ENCODE measurements at regions not wholly inside any gene's neighbourhood (a gene's known extent, or its start where the extent isn't known, plus 50 kb on each side); places are given as distances from the start of the nearest gene placed in this dataset.

DNA sequence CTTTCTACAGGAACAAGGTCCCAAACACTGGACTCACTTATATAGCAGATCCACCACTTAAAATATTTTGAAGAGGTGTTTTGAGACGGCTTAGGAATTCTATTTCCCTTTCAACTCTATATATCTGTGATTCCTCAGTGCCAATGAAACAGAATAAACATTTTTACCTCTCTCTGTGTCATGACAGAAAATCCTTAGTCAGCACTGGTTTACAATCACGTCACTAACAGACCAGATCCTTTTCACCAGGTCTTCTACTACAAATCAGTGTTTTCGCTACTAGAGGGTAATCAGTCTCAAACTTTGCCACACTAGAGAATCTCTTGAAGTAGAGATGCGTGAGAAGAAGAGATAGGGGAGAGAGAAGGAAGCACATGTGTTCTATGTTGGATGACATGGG, 325.6 kb downstream of the SS18 start:
- no peaks in the 10 kb centered on the region for H3K27me3 ChIP-seq (ENCODE audit: control insufficient read depth, insufficient read depth, low read length)
- no peaks in the 10 kb centered on the region for H3K4me1 ChIP-seq (ENCODE audit: control insufficient read depth, extremely low read depth, insufficient read depth, low read length)
- TF ChIP-seq EZH2 (IDR thresholded peaks at IDR 0.05; ENCODE audit: low read length, missing control alignments) (no peak), CTCF (conservative IDR thresholded peaks at IDR 0.05 in 1 of 2, IDR thresholded peaks at IDR 0.05 in 1 of 2; ENCODE audit: low read depth in 1 of 2, low read length in 2 of 2) (no peak)
- no peak overlapping the region for H3K27ac ChIP-seq (ENCODE audit: insufficient read depth, low read length)
- H3K9ac ChIP-seq (ENCODE audit: insufficient read depth, low read length) = no peak overlapping the region
- DNase-seq (ENCODE audit: low read depth in 2 of 2) = no peak
- H3K79me2 ChIP-seq (ENCODE audit: control insufficient read depth, insufficient read depth, low read length) = no peaks in the 10 kb centered on the region
- H4K20me1 ChIP-seq (ENCODE audit: control insufficient read depth, extremely low read depth, insufficient read depth, low read length) = no peaks in the 10 kb centered on the region
- H3K4me2 ChIP-seq (ENCODE audit: extremely low read depth, insufficient read depth, low read length) = no peak overlapping the region
- H3K4me3 ChIP-seq (replicated peaks in 1 of 4; ENCODE audit: control extremely low read depth in 1 of 4, insufficient read depth in 1 of 4, low read depth in 3 of 4, low read length in 4 of 4) = no peak overlapping the region
- no peaks in the 10 kb centered on the region for H3K9me3 ChIP-seq (ENCODE audit: control insufficient read depth, insufficient read depth, low read depth, low read length)
- H2AFZ ChIP-seq (ENCODE audit: low read length) = no peak overlapping the region
- no peaks in the 10 kb centered on the region for H3K36me3 ChIP-seq (ENCODE audit: control insufficient read depth, insufficient read depth, low read length)

DNA sequence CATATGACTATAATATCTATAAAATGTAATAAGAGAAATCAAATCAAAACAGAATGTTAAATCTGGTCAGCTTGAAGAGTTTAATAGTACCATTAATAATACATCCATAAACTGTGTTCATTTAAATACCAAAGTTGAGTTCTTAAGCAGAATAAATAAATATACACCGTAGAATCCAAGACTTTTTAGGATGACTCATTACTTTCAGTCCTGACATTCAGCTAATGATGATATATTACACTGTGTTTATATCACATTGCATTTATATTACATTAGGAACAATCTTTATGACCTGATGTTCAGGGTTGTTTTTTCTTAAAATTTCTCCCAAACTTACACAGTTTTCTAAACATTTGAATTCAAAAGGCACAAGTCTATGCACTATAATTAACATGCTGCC, 331.3 kb downstream of the SS18 start:
- peak; percentile 62 to 67 for DNase-seq (ENCODE audit: low read depth in 2 of 2)
- Histone ChIP-seq H3K36me3 (ENCODE audit: control insufficient read depth, insufficient read depth, low read length) (no peaks in the 10 kb centered on the region), H4K20me1 (ENCODE audit: control insufficient read depth, extremely low read depth, insufficient read depth, low read length) (no peaks in the 10 kb centered on the region), H3K4me3 (replicated peaks in 1 of 4; ENCODE audit: control extremely low read depth in 1 of 4, insufficient read depth in 1 of 4, low read depth in 3 of 4, low read length in 4 of 4) (no peak overlapping the region), H3K27ac (ENCODE audit: insufficient read depth, low read length) (no peak overlapping the region), H3K9ac (ENCODE audit: insufficient read depth, low read length) (no peak overlapping the region), H3K79me2 (ENCODE audit: control insufficient read depth, insufficient read depth, low read length) (no peaks in the 10 kb centered on the region), H3K9me3 (ENCODE audit: control insufficient read depth, insufficient read depth, low read depth, low read length) (no peaks in the 10 kb centered on the region), H3K27me3 (ENCODE audit: control insufficient read depth, insufficient read depth, low read length) (no peaks in the 10 kb centered on the region), H2AFZ (ENCODE audit: low read length) (no peak overlapping the region), H3K4me2 (ENCODE audit: extremely low read depth, insufficient read depth, low read length) (no peak overlapping the region), H3K4me1 (ENCODE audit: control insufficient read depth, extremely low read depth, insufficient read depth, low read length) (no peaks in the 10 kb centered on the region)
- no peak for TF ChIP-seq CTCF (conservative IDR thresholded peaks at IDR 0.05 in 1 of 2, IDR thresholded peaks at IDR 0.05 in 1 of 2; ENCODE audit: low read depth in 1 of 2, low read length in 2 of 2)
- no peak for TF ChIP-seq EZH2 (IDR thresholded peaks at IDR 0.05; ENCODE audit: low read length, missing control alignments)

GRCh38 chr18:25743646-25744151, 346.7 kb downstream of the SS18 start:
- no peak for DNase-seq (ENCODE audit: low read depth in 2 of 2)
- no peaks in the 10 kb centered on the region for H3K9me3 ChIP-seq (ENCODE audit: control insufficient read depth, insufficient read depth, low read depth, low read length)
- H4K20me1 ChIP-seq (ENCODE audit: control insufficient read depth, extremely low read depth, insufficient read depth, low read length) = no peaks in the 10 kb centered on the region
- no peaks in the 10 kb centered on the region for H3K79me2 ChIP-seq (ENCODE audit: control insufficient read depth, insufficient read depth, low read length)
- H2AFZ ChIP-seq (ENCODE audit: low read length) = no peak overlapping the region
- H3K4me3 ChIP-seq (replicated peaks in 1 of 4; ENCODE audit: control extremely low read depth in 1 of 4, insufficient read depth in 1 of 4, low read depth in 3 of 4, low read length in 4 of 4) = no peak overlapping the region
- no peak for TF ChIP-seq EZH2 (IDR thresholded peaks at IDR 0.05; ENCODE audit: low read length, missing control alignments)
- TF ChIP-seq CTCF (conservative IDR thresholded peaks at IDR 0.05 in 1 of 2, IDR thresholded peaks at IDR 0.05 in 1 of 2; ENCODE audit: low read depth in 1 of 2, low read length in 2 of 2) = no peak
- no peak overlapping the region for H3K4me2 ChIP-seq (ENCODE audit: extremely low read depth, insufficient read depth, low read length)
- H3K4me1 ChIP-seq (ENCODE audit: control insufficient read depth, extremely low read depth, insufficient read depth, low read length) = no peaks in the 10 kb centered on the region
- H3K36me3 ChIP-seq (ENCODE audit: control insufficient read depth, insufficient read depth, low read length) = no peaks in the 10 kb centered on the region
- H3K27me3 ChIP-seq (ENCODE audit: control insufficient read depth, insufficient read depth, low read length) = no peaks in the 10 kb centered on the region
- no peak overlapping the region for H3K9ac ChIP-seq (ENCODE audit: insufficient read depth, low read length)
- H3K27ac ChIP-seq (ENCODE audit: insufficient read depth, low read length) = no peak overlapping the region
